ES-I3 (cell line): ENCODE measurements at regions not wholly inside any gene's neighbourhood (a gene's known extent, or its start where the extent isn't known, plus 50 kb on each side); places are given as distances from the start of the nearest gene placed in this dataset.

Source experiments
- H3K36me3 ChIP-seq: 2 replicates; pipeline ENCODE4 v1.6.1; 2013; ENCODE audit warnings: mild to moderate bottlenecking, low read length, control low read depth, moderate library complexity; ENCODE audit not compliant: insufficient read depth
- H3K4me1 ChIP-seq: 2 replicates; pipeline ENCODE4 v1.6.1; 2013; ENCODE audit warnings: mild to moderate bottlenecking, control low read depth, low read length; ENCODE audit not compliant: insufficient read depth
- H3K9ac ChIP-seq: 2 replicates; pipeline ENCODE4 v1.6.1; 2013; ENCODE audit warnings: low read depth, mild to moderate bottlenecking, low read length, moderate library complexity
- H3K9me3 ChIP-seq: 2 replicates; pipeline ENCODE4 v1.6.1; 2013; ENCODE audit warnings: mild to moderate bottlenecking, low read length, moderate library complexity; ENCODE audit not compliant: control insufficient read depth, insufficient read depth

DNA sequence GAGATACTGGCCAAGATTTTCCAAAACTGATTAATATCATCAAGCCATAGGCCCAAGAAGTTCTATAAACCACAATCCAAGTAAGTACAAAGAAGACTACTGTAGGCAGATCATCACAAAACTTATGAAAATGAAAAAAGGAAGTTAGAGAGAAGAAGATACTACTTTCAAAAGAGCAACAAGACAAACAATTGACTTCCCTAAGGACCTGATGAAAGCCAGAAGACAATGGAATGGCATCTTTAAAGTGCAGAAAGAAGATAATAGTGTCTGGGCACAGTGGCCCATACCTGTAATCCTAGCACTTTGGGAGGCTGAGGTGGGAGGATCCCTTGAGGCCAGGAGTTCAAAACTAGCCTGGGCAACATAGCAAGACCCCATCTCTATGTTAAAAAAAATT is 243.1 kb downstream of the PRDM2 start:
- no peaks in the 10 kb centered on the region for H3K36me3 ChIP-seq

DNA sequence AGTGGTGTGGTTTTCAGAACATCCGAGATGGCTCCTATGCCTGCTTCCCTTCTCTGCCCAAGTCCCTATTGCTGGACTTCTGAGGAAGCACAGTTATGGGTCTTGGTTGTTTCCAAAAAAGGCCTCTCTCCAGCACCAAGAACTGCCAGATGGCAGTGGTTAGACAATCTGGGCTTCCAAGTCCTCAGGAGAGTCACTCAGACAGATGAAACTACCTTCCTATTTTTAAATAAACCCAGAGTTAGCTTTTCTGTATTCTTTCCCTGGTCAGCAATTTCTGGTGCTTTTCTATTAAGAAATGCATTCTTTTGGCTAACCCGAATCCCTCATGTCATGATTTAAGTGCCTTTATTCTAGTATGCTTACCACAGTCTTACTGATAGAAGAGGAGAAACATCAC is 245.9 kb downstream of the PRDM2 start:
- H3K9me3 ChIP-seq = no peaks in the 10 kb centered on the region
- H3K9ac ChIP-seq = no peak overlapping the region
- H3K36me3 ChIP-seq = no peaks in the 10 kb centered on the region
- H3K4me1 ChIP-seq = no peaks in the 10 kb centered on the region

More for the DNA sequence above, 243.1 kb downstream of the PRDM2 start:
- no peaks in the 10 kb centered on the region for H3K4me1 ChIP-seq
- H3K9me3 ChIP-seq = peaks cover under 1% of the 10 kb centered on the region; the same call in 1 of the 2 replicates
- no peak overlapping the region for H3K9ac ChIP-seq

DNA sequence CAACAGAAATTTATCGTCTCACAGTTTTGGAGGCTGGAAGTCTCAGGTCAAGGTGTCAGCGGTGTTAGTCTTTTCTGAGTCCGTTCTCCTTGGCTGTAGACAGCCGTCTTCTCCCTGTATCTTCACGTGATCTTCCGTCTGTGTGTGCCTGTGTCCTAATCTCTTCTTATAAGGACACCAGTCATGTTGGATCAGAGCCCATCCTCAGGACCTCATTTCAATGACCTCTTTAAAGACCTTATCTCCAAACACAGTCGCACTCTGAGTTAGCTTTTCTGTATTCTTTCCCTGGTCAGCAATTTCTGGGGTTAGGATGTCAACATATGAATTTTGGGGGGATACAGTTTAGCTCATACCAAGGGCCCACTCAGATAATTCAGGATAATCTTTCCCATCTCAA is 247.7 kb downstream of the PRDM2 start:
- no peaks in the 10 kb centered on the region for H3K4me1 ChIP-seq
- no peaks in the 10 kb centered on the region for H3K36me3 ChIP-seq
- no peaks in the 10 kb centered on the region for H3K9me3 ChIP-seq
- no peak overlapping the region for H3K9ac ChIP-seq

DNA sequence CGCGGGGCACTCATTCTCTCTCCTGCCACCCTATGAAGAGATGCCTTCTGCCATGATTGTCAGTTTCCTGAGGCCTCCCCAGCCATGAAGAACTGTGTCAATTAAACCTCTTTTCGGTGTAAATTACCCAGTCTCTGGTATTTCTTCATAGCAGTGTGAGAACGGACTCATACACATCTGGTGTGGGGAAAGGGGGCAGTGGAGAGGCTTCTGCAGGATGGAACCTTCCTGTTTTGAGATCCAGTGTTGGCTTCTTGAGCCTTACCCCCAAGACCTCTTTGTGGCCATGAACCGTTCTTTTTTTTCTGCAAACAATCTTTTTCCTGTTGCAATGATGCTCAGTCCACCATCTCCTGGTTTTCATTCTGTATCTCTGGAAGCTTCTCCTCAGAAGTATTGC is 248.4 kb downstream of the PRDM2 start:
- Histone ChIP-seq H3K9me3 (no peaks in the 10 kb centered on the region), H3K9ac (no peak overlapping the region), H3K4me1 (no peaks in the 10 kb centered on the region), H3K36me3 (no peaks in the 10 kb centered on the region)

DNA sequence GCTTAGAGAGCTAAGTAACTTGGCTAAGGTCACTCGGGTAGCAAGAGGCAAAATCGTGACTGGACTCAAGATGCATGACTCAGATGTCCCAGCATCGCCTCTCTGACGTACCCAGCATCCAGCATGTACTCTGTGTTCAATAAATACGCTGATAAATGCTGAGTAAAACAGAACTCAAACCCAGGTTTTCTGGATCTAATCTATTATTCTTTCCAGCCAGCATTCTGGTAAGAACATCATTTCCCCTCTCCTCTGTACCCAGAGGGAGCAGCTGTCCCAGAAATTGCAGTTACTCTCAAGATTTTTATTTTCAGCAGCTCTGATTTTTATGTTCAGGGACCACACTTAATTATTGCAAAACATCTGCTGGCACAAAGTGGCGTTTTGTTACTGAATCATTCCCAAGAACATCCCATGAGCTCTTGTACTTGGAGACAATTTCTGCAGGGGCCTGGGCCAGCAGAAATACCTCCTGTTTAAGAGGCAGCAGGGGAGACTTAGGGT is 249.0 kb downstream of the PRDM2 start:
- H3K9ac ChIP-seq = no peak overlapping the region
- H3K36me3 ChIP-seq = no peaks in the 10 kb centered on the region

DNA sequence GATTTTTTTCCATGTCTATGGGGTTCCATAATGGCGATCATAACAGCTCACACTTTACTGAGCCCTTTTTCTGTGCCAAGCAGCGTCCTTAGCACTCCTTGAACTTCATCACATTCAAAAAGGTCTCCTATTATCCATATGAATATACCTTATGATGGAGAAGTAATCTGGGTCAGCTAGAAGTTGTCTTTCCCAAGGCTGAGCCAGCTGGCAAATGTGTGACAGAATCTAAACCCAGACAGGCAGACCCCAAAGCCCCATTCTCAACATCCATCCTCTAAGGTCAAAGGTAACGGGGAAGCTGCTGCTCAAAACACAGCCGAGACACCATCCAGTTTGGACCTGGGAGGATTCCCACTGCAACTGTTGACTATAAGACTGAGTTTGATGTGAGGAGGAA is 249.6 kb downstream of the PRDM2 start:
- H3K9me3 ChIP-seq = no peaks in the 10 kb centered on the region
- no peaks in the 10 kb centered on the region for H3K4me1 ChIP-seq
- H3K9ac ChIP-seq = no peak overlapping the region
- H3K36me3 ChIP-seq = no peaks in the 10 kb centered on the region

More for the DNA sequence above, 249.0 kb downstream of the PRDM2 start:
- no peaks in the 10 kb centered on the region for H3K9me3 ChIP-seq
- no peaks in the 10 kb centered on the region for H3K4me1 ChIP-seq

DNA sequence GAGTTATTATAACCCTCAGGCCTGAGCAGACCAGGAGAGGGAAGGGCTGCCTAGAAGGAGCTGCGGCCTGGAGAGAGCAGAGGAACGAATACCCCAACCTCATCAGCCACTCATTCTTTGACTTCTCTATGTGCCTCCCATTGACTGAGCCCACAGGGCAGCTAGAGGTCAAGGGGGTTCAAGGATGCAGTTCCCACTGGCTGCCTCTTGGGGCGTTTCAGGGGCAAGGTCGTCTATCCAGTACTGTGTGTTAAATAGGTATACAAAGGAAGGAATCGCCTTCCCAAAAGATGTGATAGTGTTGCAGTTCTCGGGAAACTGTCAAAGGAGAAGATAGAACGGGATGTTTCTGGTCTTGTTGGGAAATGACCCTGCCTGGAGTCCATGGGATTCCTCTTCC is 250.6 kb downstream of the PRDM2 start:
- Histone ChIP-seq H3K4me1 (no peaks in the 10 kb centered on the region), H3K9me3 (no peaks in the 10 kb centered on the region), H3K36me3 (no peaks in the 10 kb centered on the region), H3K9ac (no peak overlapping the region)

DNA sequence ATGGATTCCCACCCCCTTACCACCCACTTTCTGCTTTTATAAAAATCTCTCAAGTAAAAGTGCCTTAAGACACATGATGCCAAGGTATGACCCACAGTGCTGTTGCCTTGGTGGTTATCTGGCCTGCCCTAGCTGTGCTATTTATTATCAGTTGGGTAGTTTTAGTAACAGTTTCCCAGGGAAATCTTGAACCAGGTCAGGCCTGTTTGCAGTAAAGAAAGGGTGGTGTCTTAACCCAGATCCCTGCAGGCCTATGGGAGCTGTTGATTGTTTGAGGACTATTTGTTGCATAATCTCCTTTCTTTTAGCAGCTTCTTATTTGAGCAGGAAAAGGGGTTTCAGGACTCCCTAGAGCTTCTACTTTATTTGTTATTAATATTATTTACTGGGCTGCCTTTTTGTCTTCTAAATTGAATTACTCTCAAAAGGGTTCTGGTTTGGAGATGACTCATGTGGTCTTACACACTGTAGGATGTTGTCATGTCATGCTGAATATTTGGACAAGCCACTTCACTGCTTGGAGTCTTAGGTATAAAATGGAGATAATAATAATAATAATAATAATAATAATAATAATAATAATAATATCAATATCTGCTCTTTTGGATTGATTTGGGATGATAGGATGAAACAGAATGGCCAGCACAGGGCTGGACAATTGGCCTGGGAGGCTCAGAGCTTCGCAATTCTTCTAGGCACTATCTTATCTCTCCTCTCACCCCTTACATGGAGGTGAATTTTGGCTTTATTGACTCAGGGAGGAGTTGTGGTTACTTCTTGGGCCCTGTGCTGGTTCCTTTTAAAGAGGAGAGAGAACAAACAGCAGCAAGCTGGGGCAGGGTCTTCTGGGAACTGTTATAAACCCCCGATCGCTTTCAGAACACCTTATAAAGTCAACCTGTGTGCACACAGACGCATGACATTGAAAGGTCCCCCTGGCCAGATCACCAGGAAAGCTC is 252.1 kb downstream of the PRDM2 start:
- Histone ChIP-seq H3K36me3 (no peaks in the 10 kb centered on the region), H3K9ac (no peak overlapping the region), H3K4me1 (no peaks in the 10 kb centered on the region)

DNA sequence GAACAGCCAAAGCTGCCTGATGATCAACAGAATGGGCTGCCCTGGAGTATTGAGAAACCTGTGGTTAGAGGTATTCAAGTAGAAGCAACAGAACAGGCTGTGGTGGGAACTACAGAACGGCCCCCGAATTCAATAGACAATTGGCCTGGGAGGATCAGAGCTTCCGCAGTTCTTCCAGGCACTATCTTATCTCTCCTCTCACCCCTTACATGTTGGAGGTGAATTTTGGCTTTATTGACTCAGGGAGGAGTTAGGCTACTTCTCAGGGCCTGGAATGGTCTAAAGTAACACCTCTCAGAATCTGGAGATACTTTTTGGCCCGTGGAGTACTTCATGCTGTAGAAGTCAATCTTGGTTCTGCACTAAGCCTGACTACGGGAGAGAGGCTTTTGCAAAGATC is 253.0 kb downstream of the PRDM2 start:
- Histone ChIP-seq H3K9me3 (no peaks in the 10 kb centered on the region), H3K9ac (no peak overlapping the region), H3K36me3 (no peaks in the 10 kb centered on the region), H3K4me1 (no peaks in the 10 kb centered on the region)

More for the DNA sequence above, 252.1 kb downstream of the PRDM2 start:
- H3K9me3 ChIP-seq = no peaks in the 10 kb centered on the region

DNA sequence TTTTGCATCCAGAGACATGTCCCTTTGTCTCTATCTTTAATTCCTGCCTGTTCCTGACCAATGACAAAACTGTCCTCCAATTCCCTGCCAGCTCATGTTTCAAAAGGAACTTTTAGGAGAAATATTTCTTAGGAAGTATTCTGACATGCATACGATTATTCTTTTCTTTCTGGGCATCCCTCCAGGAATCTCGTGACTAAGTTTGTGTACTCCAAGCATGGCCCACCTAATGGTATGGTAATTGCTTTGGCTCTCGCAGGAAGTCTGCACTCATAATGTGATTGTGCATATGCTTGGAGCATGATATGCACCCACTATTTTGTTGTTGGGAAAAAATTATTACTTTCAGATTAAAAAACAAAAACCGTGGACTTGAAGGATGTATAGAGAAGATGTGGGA is 256.4 kb downstream of the PRDM2 start:
- Histone ChIP-seq H3K36me3 (no peaks in the 10 kb centered on the region), H3K9me3 (no peaks in the 10 kb centered on the region), H3K4me1 (no peaks in the 10 kb centered on the region), H3K9ac (no peak overlapping the region)

DNA sequence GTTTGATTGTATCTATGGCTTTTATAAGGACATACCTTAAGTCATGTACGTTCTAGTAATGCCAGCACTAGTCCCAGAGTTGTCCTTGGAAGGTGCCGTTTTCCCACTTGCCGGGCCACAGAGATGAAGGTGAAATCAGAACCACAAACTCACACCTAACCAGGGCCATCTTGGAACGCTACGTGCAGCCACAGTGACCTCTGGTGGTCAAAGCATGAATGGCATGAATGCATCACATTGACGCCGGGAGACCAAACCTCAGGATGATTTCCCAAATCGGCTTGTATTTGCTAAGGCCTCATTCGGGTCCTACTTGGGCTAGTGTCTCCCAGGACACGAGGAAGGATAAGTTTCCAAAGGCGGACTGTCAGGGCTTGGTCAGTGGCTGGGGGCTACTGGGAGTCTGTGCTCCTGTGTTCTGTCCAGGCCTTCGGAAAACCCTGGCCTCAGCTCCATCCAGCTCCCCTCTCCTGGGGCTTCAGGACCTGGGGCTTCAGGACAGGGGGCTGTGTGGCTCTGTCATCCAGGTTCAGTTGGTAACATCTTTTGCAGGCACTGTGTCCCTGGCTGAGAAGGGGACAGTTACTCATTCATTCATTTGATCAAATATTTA is 260.5 kb downstream of the PRDM2 start:
- Histone ChIP-seq H3K36me3 (no peaks in the 10 kb centered on the region), H3K9me3 (no peaks in the 10 kb centered on the region), H3K4me1 (no peaks in the 10 kb centered on the region), H3K9ac (no peak overlapping the region)

DNA sequence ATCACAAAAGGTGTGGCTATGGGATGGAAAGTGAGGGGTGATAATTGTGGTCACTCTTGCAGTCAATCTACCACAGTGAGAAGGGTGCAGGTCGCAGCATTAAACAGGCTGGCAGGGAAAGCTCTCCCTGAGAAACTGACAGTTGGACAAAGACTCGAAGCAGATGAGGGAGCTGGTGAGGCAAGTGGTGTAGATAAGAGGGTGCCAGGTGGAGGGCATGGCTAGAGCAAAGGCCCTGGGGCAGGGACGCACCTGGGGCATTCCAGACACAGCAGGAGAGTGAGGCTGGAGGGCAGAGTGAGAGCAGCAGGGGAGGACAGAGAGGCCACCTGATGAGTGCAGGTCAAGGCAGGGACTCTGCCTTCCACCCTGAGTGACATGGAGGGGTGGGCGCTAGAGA is 264.8 kb downstream of the PRDM2 start:
- Histone ChIP-seq H3K9ac (no peak overlapping the region), H3K36me3 (no peaks in the 10 kb centered on the region), H3K9me3 (no peaks in the 10 kb centered on the region), H3K4me1 (no peaks in the 10 kb centered on the region)

DNA sequence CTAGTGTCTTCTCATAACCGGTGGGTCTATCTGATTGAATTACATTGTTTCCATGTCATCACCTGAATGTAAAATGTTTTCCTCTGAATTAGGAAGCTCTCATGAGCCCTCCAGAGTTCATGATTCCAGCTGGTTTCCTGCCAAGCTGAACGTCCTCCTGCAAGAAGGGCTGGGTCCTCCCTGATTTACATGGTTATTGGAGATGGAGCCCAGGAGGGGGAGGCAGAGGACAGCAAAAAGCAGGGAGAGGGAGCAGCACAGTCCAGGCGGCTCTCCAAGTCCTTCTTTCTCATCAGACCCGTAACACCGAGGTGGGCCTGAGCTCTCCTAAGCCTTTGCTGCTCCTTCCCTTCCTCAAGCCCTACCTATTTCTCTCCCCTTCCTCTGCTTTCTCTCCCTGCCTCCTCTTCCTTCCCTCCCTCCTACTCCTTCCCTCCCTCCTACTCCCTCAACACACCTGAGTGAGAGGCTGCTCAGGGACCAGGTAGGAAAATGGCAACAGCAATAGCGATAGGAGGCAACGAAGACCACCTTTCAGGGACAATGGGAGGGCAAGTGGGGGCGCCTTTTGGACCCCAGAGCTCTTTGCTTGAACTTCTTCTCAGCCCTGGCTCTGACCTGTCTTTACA is 265.9 kb downstream of the PRDM2 start:
- H3K9me3 ChIP-seq = no peaks in the 10 kb centered on the region
- H3K4me1 ChIP-seq = no peaks in the 10 kb centered on the region
- no peak overlapping the region for H3K9ac ChIP-seq
- H3K36me3 ChIP-seq = no peaks in the 10 kb centered on the region

DNA sequence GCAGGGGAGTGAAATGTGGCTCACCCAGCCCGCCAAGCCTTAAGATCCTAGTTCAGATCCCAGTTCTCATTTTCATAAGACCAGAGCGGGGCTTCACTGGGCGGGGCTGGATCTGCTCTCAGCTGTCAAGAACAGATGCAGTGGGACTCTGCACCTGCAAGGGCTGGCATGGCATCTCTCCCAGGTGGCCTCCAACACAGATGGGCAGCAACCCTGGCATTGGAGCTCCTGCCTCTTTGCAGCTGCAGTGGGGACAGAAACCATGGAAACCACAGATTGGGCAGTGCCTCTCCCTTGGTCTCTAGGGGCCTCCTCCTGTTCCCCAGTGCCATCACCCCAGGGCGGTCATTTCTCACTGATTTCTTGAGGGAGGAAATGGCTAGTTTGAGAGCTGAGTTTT is 267.7 kb downstream of the PRDM2 start:
- H3K36me3 ChIP-seq = no peaks in the 10 kb centered on the region
- H3K9me3 ChIP-seq = no peaks in the 10 kb centered on the region
- H3K4me1 ChIP-seq = no peaks in the 10 kb centered on the region
- H3K9ac ChIP-seq = no peak overlapping the region
